ENCODE measurements at regions not wholly inside any gene's neighbourhood (a gene's known extent, or its start where the extent isn't known, plus 50 kb on each side); places are given as distances from the start of the nearest gene placed in this dataset.

- no peaks in the 10 kb centered on the region for H3K27me3 ChIP-seq
- no peak overlapping the region for H3K4me2 ChIP-seq
- Mint-ChIP-seq H3K9me3 (no peaks in the 10 kb centered on the region), H3K4me1 (no peaks in the 10 kb centered on the region), H3K27ac (no peak overlapping the region), H3K4me3 (no peak overlapping the region), H3K27me3 (ENCODE audit: insufficient read depth, low read depth) (peaks cover 3% of the 10 kb centered on the region), H3K36me3 (no peaks in the 10 kb centered on the region)
- no peak overlapping the region for H3K27ac ChIP-seq
- H3F3A ChIP-seq (ENCODE audit: low read depth), result no peaks in the 10 kb centered on the region
- H3K4me1 ChIP-seq, result no peaks in the 10 kb centered on the region
- H3K9me3 ChIP-seq (ENCODE audit: low read depth), result no peaks in the 10 kb centered on the region
- TF ChIP-seq EZH2phosphoT487 (IDR thresholded peaks at IDR 0.05), result no peak
- TF ChIP-seq, protein P1, sequence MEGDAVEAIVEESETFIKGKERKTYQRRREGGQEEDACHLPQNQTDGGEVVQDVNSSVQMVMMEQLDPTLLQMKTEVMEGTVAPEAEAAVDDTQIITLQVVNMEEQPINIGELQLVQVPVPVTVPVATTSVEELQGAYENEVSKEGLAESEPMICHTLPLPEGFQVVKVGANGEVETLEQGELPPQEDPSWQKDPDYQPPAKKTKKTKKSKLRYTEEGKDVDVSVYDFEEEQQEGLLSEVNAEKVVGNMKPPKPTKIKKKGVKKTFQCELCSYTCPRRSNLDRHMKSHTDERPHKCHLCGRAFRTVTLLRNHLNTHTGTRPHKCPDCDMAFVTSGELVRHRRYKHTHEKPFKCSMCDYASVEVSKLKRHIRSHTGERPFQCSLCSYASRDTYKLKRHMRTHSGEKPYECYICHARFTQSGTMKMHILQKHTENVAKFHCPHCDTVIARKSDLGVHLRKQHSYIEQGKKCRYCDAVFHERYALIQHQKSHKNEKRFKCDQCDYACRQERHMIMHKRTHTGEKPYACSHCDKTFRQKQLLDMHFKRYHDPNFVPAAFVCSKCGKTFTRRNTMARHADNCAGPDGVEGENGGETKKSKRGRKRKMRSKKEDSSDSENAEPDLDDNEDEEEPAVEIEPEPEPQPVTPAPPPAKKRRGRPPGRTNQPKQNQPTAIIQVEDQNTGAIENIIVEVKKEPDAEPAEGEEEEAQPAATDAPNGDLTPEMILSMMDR (IDR thresholded peaks at IDR 0.05), result peak; percentile 28
- H3K36me3 ChIP-seq, result no peaks in the 10 kb centered on the region
- H3K79me2 ChIP-seq (ENCODE audit: low read depth), result no peaks in the 10 kb centered on the region
- no peak overlapping the region for H3K4me3 ChIP-seq
- H3K9ac ChIP-seq, result no peak overlapping the region
- no peak overlapping the region for H2AFZ ChIP-seq (replicated peaks)
- no peaks in the 10 kb centered on the region for H4K20me1 ChIP-seq (ENCODE audit: low read depth)
- DNase-seq (ENCODE audit: low spot score), result peak; percentile 8
These were observed 54.4 kb upstream of the JAK1 start for GRCh38 chr1:65020774-65021173.

GRCh38 chr1:65021795-65022194 is 55.4 kb upstream of the JAK1 start:
- no peaks in the 10 kb centered on the region for H4K20me1 ChIP-seq (ENCODE audit: low read depth)

DNA sequence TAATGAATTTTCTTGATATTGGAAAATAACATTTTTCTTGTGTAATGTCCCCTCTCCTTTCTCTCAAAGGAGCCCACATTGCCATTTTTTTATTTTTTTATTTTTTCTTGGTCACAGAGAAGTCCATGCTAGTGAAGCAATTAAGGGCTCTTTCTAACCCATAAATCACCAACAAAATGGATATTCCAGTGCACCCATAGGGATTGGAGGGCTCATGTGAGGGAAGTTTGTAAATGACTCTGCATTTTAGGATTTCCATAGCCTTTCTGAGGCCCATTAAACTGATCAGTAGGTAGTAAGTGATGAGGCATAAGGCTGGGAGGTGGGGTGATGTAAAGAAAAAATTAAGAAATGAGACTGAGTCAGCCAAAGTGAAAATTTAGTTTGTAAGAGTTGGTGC is 55.9 kb upstream of the JAK1 start:
- Histone ChIP-seq H3K4me3 (no peak overlapping the region), H4K20me1 (ENCODE audit: low read depth) (no peaks in the 10 kb centered on the region), H3K4me2 (no peak overlapping the region), H3K36me3 (no peaks in the 10 kb centered on the region), H3K27ac (no peak overlapping the region), H3F3A (ENCODE audit: low read depth) (peaks cover 5% of the 10 kb centered on the region), H3K27me3 (no peaks in the 10 kb centered on the region), H3K9me3 (ENCODE audit: low read depth) (no peaks in the 10 kb centered on the region), H2AFZ (replicated peaks) (no peak overlapping the region), H3K4me1 (no peaks in the 10 kb centered on the region), H3K9ac (no peak overlapping the region), H3K79me2 (ENCODE audit: low read depth) (no peaks in the 10 kb centered on the region)
- H3K36me3 Mint-ChIP-seq, result no peaks in the 10 kb centered on the region
- TF ChIP-seq, protein P1 (IDR thresholded peaks at IDR 0.05), result no peak
- peaks cover 4% of the 10 kb centered on the region for H3K4me1 Mint-ChIP-seq
- DNase-seq (ENCODE audit: low spot score), result no peak
- no peak overlapping the region for H3K27ac Mint-ChIP-seq
- H3K27me3 Mint-ChIP-seq (ENCODE audit: insufficient read depth, low read depth), result peaks cover 3% of the 10 kb centered on the region
- H3K9me3 Mint-ChIP-seq, result no peaks in the 10 kb centered on the region
- H3K4me3 Mint-ChIP-seq, result no peak overlapping the region

More at GRCh38 chr1:65021795-65022194, 55.4 kb upstream of the JAK1 start:
- Histone ChIP-seq H3K9ac (no peak overlapping the region), H3F3A (ENCODE audit: low read depth) (peaks cover 5% of the 10 kb centered on the region), H3K27me3 (no peaks in the 10 kb centered on the region), H3K27ac (no peak overlapping the region), H3K9me3 (ENCODE audit: low read depth) (no peaks in the 10 kb centered on the region), H3K4me2 (no peak overlapping the region), H3K79me2 (ENCODE audit: low read depth) (no peaks in the 10 kb centered on the region), H3K36me3 (no peaks in the 10 kb centered on the region), H2AFZ (replicated peaks) (no peak overlapping the region), H3K4me3 (no peak overlapping the region), H3K4me1 (no peaks in the 10 kb centered on the region)
- peaks cover 3% of the 10 kb centered on the region for H3K27me3 Mint-ChIP-seq (ENCODE audit: insufficient read depth, low read depth)
- H3K9me3 Mint-ChIP-seq, result no peaks in the 10 kb centered on the region
- no peaks in the 10 kb centered on the region for H3K36me3 Mint-ChIP-seq
- no peak overlapping the region for H3K27ac Mint-ChIP-seq
- H3K4me3 Mint-ChIP-seq, result no peak overlapping the region
- TF ChIP-seq EZH2phosphoT487 (IDR thresholded peaks at IDR 0.05), result no peak
- TF ChIP-seq, protein P1 (IDR thresholded peaks at IDR 0.05), result no peak
- TF ChIP-seq EZH2 (IDR thresholded peaks at IDR 0.05), result no peak
- no peak for DNase-seq (ENCODE audit: low spot score)
- peaks cover 4% of the 10 kb centered on the region for H3K4me1 Mint-ChIP-seq

GRCh38 chr1:65025794-65026193 is 59.4 kb upstream of the JAK1 start:
- Mint-ChIP-seq H3K4me1 (peaks cover 4% of the 10 kb centered on the region), H3K36me3 (no peaks in the 10 kb centered on the region), H3K9me3 (no peaks in the 10 kb centered on the region), H3K4me3 (no peak overlapping the region), H3K27ac (no peak overlapping the region), H3K27me3 (ENCODE audit: insufficient read depth, low read depth) (peaks cover 3% of the 10 kb centered on the region)
- no peaks in the 10 kb centered on the region for H3K36me3 ChIP-seq
- no peak overlapping the region for H3K4me2 ChIP-seq
- peaks cover 5% of the 10 kb centered on the region for H3F3A ChIP-seq (ENCODE audit: low read depth)
- H3K27ac ChIP-seq, result no peak overlapping the region
- H4K20me1 ChIP-seq (ENCODE audit: low read depth), result no peaks in the 10 kb centered on the region
- H3K27me3 ChIP-seq, result no peaks in the 10 kb centered on the region
- TF ChIP-seq EZH2phosphoT487 (IDR thresholded peaks at IDR 0.05), result no peak
- TF ChIP-seq, protein P1 (IDR thresholded peaks at IDR 0.05), result no peak
- no peak for TF ChIP-seq EZH2 (IDR thresholded peaks at IDR 0.05)
- no peak overlapping the region for H3K4me3 ChIP-seq
- no peak overlapping the region for H2AFZ ChIP-seq (replicated peaks)
- no peak overlapping the region for H3K9ac ChIP-seq
- H3K79me2 ChIP-seq (ENCODE audit: low read depth), result no peaks in the 10 kb centered on the region
- H3K4me1 ChIP-seq, result no peaks in the 10 kb centered on the region
- no peak for DNase-seq (ENCODE audit: low spot score)
- H3K9me3 ChIP-seq (ENCODE audit: low read depth), result no peaks in the 10 kb centered on the region

Data from neural progenitor cell (in vitro differentiated cells).